AG08395 (cell line): ENCODE measurements at regions not wholly inside any gene's neighbourhood (a gene's known extent, or its start where the extent isn't known, plus 50 kb on each side); places are given as distances from the start of the nearest gene placed in this dataset.

Experiments used
- DNase-seq: peaks from one replicate; pipeline ENCODE4 v3.0.0; 2012; ENCODE audit warnings: mixed read lengths, low spot score

- no peak for DNase-seq
Measured at GRCh38 chr6:23170049-23170448, 600.7 kb downstream of the HDGFL1 start.

- DNase-seq = no peak
Measured at GRCh38 chr6:23173234-23173633, 603.9 kb downstream of the HDGFL1 start.

GRCh38 chr6:23174781-23175361, 605.5 kb downstream of the HDGFL1 start:
- peak; percentile 72 for DNase-seq

- DNase-seq = no peak
Measured at GRCh38 chr6:23175391-23175790, 606.0 kb downstream of the HDGFL1 start.

GRCh38 chr6:23176471-23176870, 607.1 kb downstream of the HDGFL1 start:
- no peak for DNase-seq

GRCh38 chr6:23176883-23177282, 607.5 kb downstream of the HDGFL1 start:
- no peak for DNase-seq

- no peak for DNase-seq
Measured at GRCh38 chr6:23177806-23178205, 608.4 kb downstream of the HDGFL1 start.

GRCh38 chr6:23179994-23180393, 610.6 kb downstream of the HDGFL1 start:
- DNase-seq = no peak

GRCh38 chr6:23180504-23181293, 611.3 kb downstream of the HDGFL1 start:
- DNase-seq = peak; percentile 76

GRCh38 chr6:23181356-23182110, 612.2 kb downstream of the HDGFL1 start:
- no peak for DNase-seq

- no peak for DNase-seq
Measured at GRCh38 chr6:23183846-23184245, 614.5 kb downstream of the HDGFL1 start.

GRCh38 chr6:23184351-23184750, 615.0 kb downstream of the HDGFL1 start:
- no peak for DNase-seq

GRCh38 chr6:23195487-23195886, 626.1 kb downstream of the HDGFL1 start:
- no peak for DNase-seq

GRCh38 chr6:23199541-23199940, 630.2 kb downstream of the HDGFL1 start:
- DNase-seq = no peak

GRCh38 chr6:23200946-23201345, 631.6 kb downstream of the HDGFL1 start:
- no peak for DNase-seq

GRCh38 chr6:23202207-23202606, 632.8 kb downstream of the HDGFL1 start:
- DNase-seq = no peak

GRCh38 chr6:23212398-23212797, 643.0 kb downstream of the HDGFL1 start:
- DNase-seq = no peak

- DNase-seq = peak; percentile 46
Measured at GRCh38 chr6:23213193-23213592, 643.8 kb downstream of the HDGFL1 start.

GRCh38 chr6:23213651-23214050, 644.3 kb downstream of the HDGFL1 start:
- no peak for DNase-seq

GRCh38 chr6:23218751-23219150, 649.4 kb downstream of the HDGFL1 start:
- no peak for DNase-seq

- DNase-seq = no peak
Measured at GRCh38 chr6:23222724-23223123, 653.4 kb downstream of the HDGFL1 start.

GRCh38 chr6:23224540-23224939, 655.2 kb downstream of the HDGFL1 start:
- DNase-seq = no peak

- no peak for DNase-seq
Measured at GRCh38 chr6:23228439-23229024, 659.2 kb downstream of the HDGFL1 start.
